ENCODE measurements at regions not wholly inside any gene's neighbourhood (a gene's known extent, or its start where the extent isn't known, plus 50 kb on each side); places are given as distances from the start of the nearest gene placed in this dataset.
"Not testable (repeated sequence)": the region's sequence is repeated elsewhere in the genome, so short reads cannot be mapped to it uniquely, and the experiment has no call there.

DNA sequence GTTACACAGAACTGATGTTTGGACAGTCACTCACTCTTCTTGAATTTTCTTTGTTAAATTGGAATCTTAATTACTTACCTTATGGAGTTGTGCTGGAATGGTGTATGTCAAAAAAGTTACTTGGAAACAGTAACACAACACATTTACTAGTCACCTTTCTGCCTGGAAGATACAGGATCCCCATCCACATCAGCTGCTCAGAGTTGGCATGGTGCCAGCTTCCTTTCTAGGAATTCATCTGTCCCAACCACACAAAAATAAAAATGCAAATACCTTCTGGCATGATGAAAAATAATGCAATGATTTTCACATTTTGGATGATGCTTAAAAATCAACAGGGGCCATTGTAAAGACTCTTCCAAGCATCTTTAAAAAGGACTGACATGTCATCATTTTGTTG, 341.5 kb downstream of the TMEM38B start:
- H3K4me3 ChIP-seq (ENCODE audit: low read length) = no peak overlapping the region
- no peaks in the 10 kb centered on the region for H3K27me3 ChIP-seq (ENCODE audit: control insufficient read depth in 2 of 2, insufficient read depth in 2 of 2, low read length in 2 of 2)
- no peak for DNase-seq
- no peaks in the 10 kb centered on the region for H3K9me3 ChIP-seq (ENCODE audit: control insufficient read depth in 2 of 3, low read length in 3 of 3)
- no peak for ATAC-seq
- Mint-ChIP-seq H3K4me1 (no peaks in the 10 kb centered on the region), H3K27ac (no peak overlapping the region), H3K9me3 (peaks cover 0 to 6% (median 3%) of the 10 kb centered on the region in 11 donors), H3K36me3 (no peaks in the 10 kb centered on the region), H3K4me3 (no peak overlapping the region), H3K27me3 (peaks cover 0 to 6% (median 0%) of the 10 kb centered on the region in 5 donors)
- CTCF ChIA-PET = no interaction called here
- intact Hi-C loops (cut with micrococcal nuclease) = no loop called here
- H3K27ac ChIP-seq (ENCODE audit: low read depth, low read length) = no peak overlapping the region
- H3K4me1 ChIP-seq (ENCODE audit: control insufficient read depth in 2 of 2, insufficient read depth in 2 of 2, low read length in 2 of 2) = no peaks in the 10 kb centered on the region
- POLR2A ChIA-PET = no interaction called here
- no peaks in the 10 kb centered on the region for H3K36me3 ChIP-seq (ENCODE audit: control insufficient read depth in 2 of 3, insufficient read depth in 3 of 3, low read length in 3 of 3)

DNA sequence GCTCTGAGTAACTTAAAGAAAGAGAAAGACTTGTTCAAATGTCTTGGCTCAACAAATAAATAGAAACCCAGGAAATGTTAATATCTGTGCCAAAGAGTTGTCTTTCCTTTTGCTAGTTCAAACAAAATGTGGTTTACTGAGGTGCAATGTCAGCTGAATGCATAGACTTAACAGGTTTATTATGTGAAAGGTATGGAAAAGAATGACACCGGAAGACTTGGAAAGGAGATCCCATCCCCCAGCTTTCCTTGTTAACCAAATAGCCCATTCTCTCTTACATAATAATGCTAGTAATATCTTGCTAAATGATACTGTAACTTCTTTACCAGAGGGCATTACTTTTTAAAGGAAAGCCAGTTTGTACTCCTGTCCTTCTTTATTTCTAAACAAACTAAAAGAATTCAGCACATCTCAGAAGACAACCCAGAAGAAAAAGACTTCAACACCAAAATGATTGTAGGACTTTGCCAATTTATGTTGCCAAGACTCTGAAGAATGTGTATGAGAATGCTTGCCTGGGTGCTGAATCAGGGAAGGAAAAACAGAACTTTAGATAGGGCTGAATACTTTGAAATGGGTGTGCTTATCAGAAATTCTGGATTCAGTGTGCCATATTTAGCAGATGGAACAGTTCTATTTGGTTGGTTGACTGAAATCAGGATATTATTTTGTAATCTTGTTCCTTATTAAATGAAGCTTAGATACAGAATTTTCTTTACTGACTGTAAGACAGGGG, 344.1 kb downstream of the TMEM38B start:
- intact Hi-C loops (cut with micrococcal nuclease) = no loop called here
- CTCF ChIA-PET = no interaction called here
- POLR2A ChIA-PET = no interaction called here
- no peaks in the 10 kb centered on the region for H3K36me3 Mint-ChIP-seq
- peaks cover 0 to 7% (median 3%) of the 10 kb centered on the region in 11 donors for H3K9me3 Mint-ChIP-seq
- H3K27ac Mint-ChIP-seq = no peak overlapping the region
- Histone ChIP-seq H3K9me3 (ENCODE audit: control insufficient read depth in 2 of 3, low read length in 3 of 3) (no peaks in the 10 kb centered on the region), H3K4me1 (ENCODE audit: control insufficient read depth in 2 of 2, insufficient read depth in 2 of 2, low read length in 2 of 2) (no peaks in the 10 kb centered on the region), H3K27ac (ENCODE audit: low read depth, low read length) (no peak overlapping the region), H3K4me3 (ENCODE audit: low read length) (no peak overlapping the region), H3K36me3 (ENCODE audit: control insufficient read depth in 2 of 3, insufficient read depth in 3 of 3, low read length in 3 of 3) (no peaks in the 10 kb centered on the region), H3K27me3 (ENCODE audit: control insufficient read depth in 2 of 2, insufficient read depth in 2 of 2, low read length in 2 of 2) (no peaks in the 10 kb centered on the region)
- H3K4me3 Mint-ChIP-seq = no peak overlapping the region
- ATAC-seq (no peak), DNase-seq (no peak)
- H3K27me3 Mint-ChIP-seq = peaks cover 0 to 3% (median 0%) of the 10 kb centered on the region in 5 donors
- H3K4me1 Mint-ChIP-seq = no peaks in the 10 kb centered on the region

DNA sequence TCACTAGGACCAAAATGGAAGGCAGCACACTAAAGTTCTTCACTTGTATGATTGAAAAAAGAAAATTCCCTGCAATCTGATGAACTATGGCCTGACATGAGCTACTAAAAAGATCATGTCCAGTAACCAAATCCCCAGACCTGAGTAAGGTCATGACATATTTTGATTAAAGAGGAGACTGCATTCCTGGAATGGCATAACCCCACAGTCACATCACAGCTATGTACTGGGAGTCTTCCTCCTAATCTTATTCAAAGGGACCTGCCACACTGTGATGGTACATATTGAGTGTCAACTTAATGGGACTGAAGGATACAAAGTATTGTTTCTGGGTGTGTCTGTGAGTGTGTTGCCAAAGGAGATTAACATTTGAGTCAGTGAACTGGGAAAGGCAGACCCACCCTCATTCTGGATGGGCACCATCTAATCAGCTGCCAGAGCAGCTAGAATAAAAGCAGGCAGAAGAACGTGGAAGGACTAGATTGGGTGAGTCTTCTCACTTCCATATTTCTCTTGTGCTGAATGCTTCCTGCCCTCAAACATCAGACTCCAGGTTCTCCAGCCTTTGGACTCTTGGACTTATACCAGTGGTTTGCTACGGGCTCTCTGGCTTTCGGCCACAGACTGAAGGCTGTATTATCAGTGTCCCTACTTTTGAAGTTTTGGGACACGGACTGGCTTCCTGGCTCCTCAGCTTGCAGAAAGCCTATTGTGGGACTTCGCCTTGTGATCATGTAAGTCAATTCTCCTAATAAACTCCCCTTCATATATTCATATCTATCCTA, 345.0 kb downstream of the TMEM38B start:
- intact Hi-C loops (cut with micrococcal nuclease) = no loop called here
- Mint-ChIP-seq H3K27ac (no peak overlapping the region), H3K4me1 (no peaks in the 10 kb centered on the region), H3K36me3 (no peaks in the 10 kb centered on the region), H3K27me3 (peaks cover 0 to 3% (median 0%) of the 10 kb centered on the region in 5 donors), H3K9me3 (peaks cover 0 to 7% (median 0%) of the 10 kb centered on the region in 11 donors), H3K4me3 (no peak overlapping the region)
- Histone ChIP-seq H3K4me1 (ENCODE audit: control insufficient read depth in 2 of 2, insufficient read depth in 2 of 2, low read length in 2 of 2) (no peaks in the 10 kb centered on the region), H3K4me3 (ENCODE audit: low read length) (no peak overlapping the region), H3K36me3 (ENCODE audit: control insufficient read depth in 2 of 3, insufficient read depth in 3 of 3, low read length in 3 of 3) (no peaks in the 10 kb centered on the region), H3K9me3 (ENCODE audit: control insufficient read depth in 2 of 3, low read length in 3 of 3) (no peaks in the 10 kb centered on the region), H3K27me3 (ENCODE audit: control insufficient read depth in 2 of 2, insufficient read depth in 2 of 2, low read length in 2 of 2) (no peaks in the 10 kb centered on the region), H3K27ac (ENCODE audit: low read depth, low read length) (no peak overlapping the region)
- ChIA-PET CTCF (no interaction called here), POLR2A (no interaction called here)
- ATAC-seq (no peak), DNase-seq (no peak)

DNA sequence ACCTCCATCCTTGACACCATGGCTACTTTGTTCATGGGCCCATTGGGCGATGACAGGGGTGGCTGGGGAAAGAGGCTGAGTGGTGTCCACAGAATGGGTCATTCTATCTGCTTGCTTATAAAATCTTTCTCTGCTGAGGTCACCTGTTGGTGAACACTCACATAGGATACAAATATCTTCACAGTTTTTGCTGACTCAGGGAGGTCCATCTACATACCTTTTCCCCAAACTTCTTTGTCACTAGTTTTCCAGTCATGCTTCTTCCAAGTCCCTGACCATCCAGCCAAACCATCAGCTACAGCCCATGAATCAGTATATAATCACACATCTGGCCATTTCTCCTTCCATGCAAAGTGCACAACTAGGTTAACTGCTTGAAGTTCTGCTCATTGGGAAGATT, 347.6 kb downstream of the TMEM38B start:
- H3K36me3 Mint-ChIP-seq; CTCF ChIA-PET; H3K4me1 ChIP-seq (ENCODE audit: control insufficient read depth in 2 of 2, insufficient read depth in 2 of 2, low read length in 2 of 2); H3K9me3 ChIP-seq (ENCODE audit: control insufficient read depth in 2 of 3, low read length in 3 of 3); ATAC-seq; DNase-seq; intact Hi-C loops (cut with micrococcal nuclease); H3K4me1 Mint-ChIP-seq; POLR2A ChIA-PET; H3K9me3 Mint-ChIP-seq; H3K4me3 ChIP-seq (ENCODE audit: low read length); H3K4me3 Mint-ChIP-seq; H3K27ac ChIP-seq (ENCODE audit: low read depth, low read length); H3K27me3 ChIP-seq (ENCODE audit: control insufficient read depth in 2 of 2, insufficient read depth in 2 of 2, low read length in 2 of 2); H3K36me3 ChIP-seq (ENCODE audit: control insufficient read depth in 2 of 3, insufficient read depth in 3 of 3, low read length in 3 of 3); H3K27me3 Mint-ChIP-seq; H3K27ac Mint-ChIP-seq: not testable (repeated sequence)

- H3K36me3 ChIP-seq (ENCODE audit: control insufficient read depth in 2 of 3, insufficient read depth in 3 of 3, low read length in 3 of 3) = no peaks in the 10 kb centered on the region
- ATAC-seq (no peak), DNase-seq (no peak)
- H3K9me3 Mint-ChIP-seq = peaks cover 0 to 17% (median 3%) of the 10 kb centered on the region in 11 donors
- H3K4me3 ChIP-seq (ENCODE audit: low read length) = no peak overlapping the region
- no peaks in the 10 kb centered on the region for H3K9me3 ChIP-seq (ENCODE audit: control insufficient read depth in 2 of 3, low read length in 3 of 3)
- H3K4me1 ChIP-seq (ENCODE audit: control insufficient read depth in 2 of 2, insufficient read depth in 2 of 2, low read length in 2 of 2) = no peaks in the 10 kb centered on the region
- H3K27ac ChIP-seq (ENCODE audit: low read depth, low read length) = no peak overlapping the region
- ChIA-PET CTCF (no interaction called here), POLR2A (no interaction called here)
- intact Hi-C loops (cut with micrococcal nuclease) = no loop called here
- peaks cover 0 to 3% (median 0%) of the 10 kb centered on the region in 5 donors for H3K27me3 Mint-ChIP-seq
- H3K27me3 ChIP-seq (ENCODE audit: control insufficient read depth in 2 of 2, insufficient read depth in 2 of 2, low read length in 2 of 2) = no peaks in the 10 kb centered on the region
- peaks cover 0 to 3% (median 0%) of the 10 kb centered on the region in 5 donors for H3K36me3 Mint-ChIP-seq
- H3K4me1 Mint-ChIP-seq = no peaks in the 10 kb centered on the region
- H3K27ac Mint-ChIP-seq = no peak overlapping the region
- no peak overlapping the region for H3K4me3 Mint-ChIP-seq
These were observed 357.2 kb downstream of the TMEM38B start for GRCh38 chr9:106051545-106051944.

DNA sequence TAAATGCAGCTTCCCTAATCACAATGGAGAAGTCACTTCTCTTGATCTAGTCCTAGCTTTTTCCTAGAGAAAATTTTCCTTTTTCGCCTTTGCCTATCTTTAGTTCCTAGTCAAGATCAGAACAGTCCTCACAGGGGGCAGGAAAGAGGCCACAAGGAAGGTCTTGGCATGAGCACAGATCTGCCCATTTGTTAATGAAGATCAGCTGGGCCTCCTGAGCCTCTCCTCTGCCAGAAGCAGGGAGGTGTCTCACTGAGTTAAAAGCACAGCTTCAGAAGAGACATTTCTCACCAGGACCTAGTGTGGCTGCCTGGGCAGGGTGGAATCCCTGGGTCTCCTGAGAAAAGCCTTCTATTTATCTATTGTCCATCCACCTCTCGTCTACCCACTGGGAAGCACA, 357.8 kb downstream of the TMEM38B start:
- Mint-ChIP-seq H3K27me3 (peaks cover 0 to 3% (median 0%) of the 10 kb centered on the region in 5 donors), H3K27ac (no peak overlapping the region), H3K4me3 (no peak overlapping the region), H3K9me3 (peaks cover 0 to 11% (median 3%) of the 10 kb centered on the region in 11 donors), H3K36me3 (peaks cover 0 to 3% (median 0%) of the 10 kb centered on the region in 5 donors), H3K4me1 (no peaks in the 10 kb centered on the region)
- DNase-seq (no peak), ATAC-seq (no peak)
- ChIA-PET CTCF (no interaction called here), POLR2A (no interaction called here)
- H3K36me3 ChIP-seq (ENCODE audit: control insufficient read depth in 2 of 3, insufficient read depth in 3 of 3, low read length in 3 of 3) = no peaks in the 10 kb centered on the region
- H3K4me3 ChIP-seq (ENCODE audit: low read length) = no peak overlapping the region
- intact Hi-C loops (cut with micrococcal nuclease) = no loop called here
- H3K9me3 ChIP-seq (ENCODE audit: control insufficient read depth in 2 of 3, low read length in 3 of 3) = no peaks in the 10 kb centered on the region
- H3K4me1 ChIP-seq (ENCODE audit: control insufficient read depth in 2 of 2, insufficient read depth in 2 of 2, low read length in 2 of 2) = no peaks in the 10 kb centered on the region
- H3K27me3 ChIP-seq (ENCODE audit: control insufficient read depth in 2 of 2, insufficient read depth in 2 of 2, low read length in 2 of 2) = no peaks in the 10 kb centered on the region
- H3K27ac ChIP-seq (ENCODE audit: low read depth, low read length) = no peak overlapping the region

GRCh38 chr9:106052735-106053134, 358.4 kb downstream of the TMEM38B start:
- DNase-seq (no peak), ATAC-seq (no peak)
- POLR2A ChIA-PET = no interaction called here
- Mint-ChIP-seq H3K27ac (no peak overlapping the region), H3K27me3 (peaks cover 0 to 3% (median 0%) of the 10 kb centered on the region in 5 donors), H3K9me3 (peaks cover 0 to 10% (median 3%) of the 10 kb centered on the region in 11 donors), H3K36me3 (peaks cover 0 to 3% (median 0%) of the 10 kb centered on the region in 5 donors), H3K4me3 (no peak overlapping the region), H3K4me1 (no peaks in the 10 kb centered on the region)
- no peaks in the 10 kb centered on the region for H3K36me3 ChIP-seq (ENCODE audit: control insufficient read depth in 2 of 3, insufficient read depth in 3 of 3, low read length in 3 of 3)
- CTCF ChIA-PET = no interaction called here
- H3K27ac ChIP-seq (ENCODE audit: low read depth, low read length) = no peak overlapping the region
- H3K4me3 ChIP-seq (ENCODE audit: low read length) = no peak overlapping the region
- intact Hi-C loops (cut with micrococcal nuclease) = no loop called here
- H3K4me1 ChIP-seq (ENCODE audit: control insufficient read depth in 2 of 2, insufficient read depth in 2 of 2, low read length in 2 of 2) = no peaks in the 10 kb centered on the region
- no peaks in the 10 kb centered on the region for H3K27me3 ChIP-seq (ENCODE audit: control insufficient read depth in 2 of 2, insufficient read depth in 2 of 2, low read length in 2 of 2)
- H3K9me3 ChIP-seq (ENCODE audit: control insufficient read depth in 2 of 3, low read length in 3 of 3) = no peaks in the 10 kb centered on the region

Measured in naive thymus-derived CD4-positive, alpha-beta T cell (primary cell).